K562 (cell line): ENCODE measurements at regions not wholly inside any gene's neighbourhood (a gene's known extent, or its start where the extent isn't known, plus 50 kb on each side); places are given as distances from the start of the nearest gene placed in this dataset.

ENCODE experiments used
- ATAC-seq: fragments of 200-7000 bp; cut with Tn5 transposase; 3 replicates; pipeline ENCODE4 v1.9.1; 2020; ENCODE audit warnings: moderate library complexity
- BruUV-seq: library from RNA; stranded (reverse); fragments of 400-500 nt; replicated peaks from 2 replicates; lab custom pipeline; 2021; lab: Mats Ljungman, UMichigan
- CTCF ChIA-PET: fragments of 300-600 bp; formaldehyde crosslinking; extraction: SDS; loops from one replicate; lab custom pipeline; 2021; ENCODE audit warnings: low intra/inter-chr PET ratio; lab: Yijun Ruan, JAX
- POLR2A ChIA-PET: fragments of 300-600, 350-650 bp; sonication (Branson Sonifier 250); formaldehyde crosslinking; extraction: SDS; loops from one replicate; lab custom pipeline; 2021; ENCODE audit warnings: antibody characterized with exemption, inconsistent platforms; lab: Yijun Ruan, JAX
- DNase-seq, 4 experiments: peaks; one replicate each; pipeline versions ENCODE4 v3.0.0 to v3.0.0-alpha.2; 2011 to 2018; ENCODE audit warnings: low spot score in 3 of 4, mixed read lengths in 3 of 4; ENCODE audit errors: extremely low read depth in 1 of 4
- FAIRE-seq: peaks from 2 replicates; lab custom pipeline; 2011; peaks lifted over from hg19 to GRCh38; lab: Jason Lieb, UNC
- H2AFZ ChIP-seq: 2 replicates; pipeline ENCODE4 v1.6.0; 2011; ENCODE audit warnings: low read depth, low read length, control low read depth, inconsistent platforms
- H3K27ac ChIP-seq: fragments of 200-600 bp; 3 replicates; pipeline ENCODE4 v1.8.0; 2011; ENCODE audit warnings: low read depth, mild to moderate bottlenecking, control low read depth, inconsistent platforms, low read length, moderate library complexity, mixed read lengths; ENCODE audit errors: extremely low read depth
- H3K27me3 ChIP-seq, 2 experiments: fragments of 300-600 bp in 1 of 2; 2 replicates in 1 of 2; 3 replicates in 1 of 2; pipeline versions ENCODE4 v1.6.0 to v1.8.0; 2011; ENCODE audit warnings: inconsistent platforms in 2 of 2, low read length in 2 of 2, mild to moderate bottlenecking in 1 of 2, mixed read lengths in 1 of 2, moderate library complexity in 1 of 2; ENCODE audit not compliant: control insufficient read depth in 2 of 2, insufficient read depth in 2 of 2
- H3K36me3 ChIP-seq: fragments of 300-600 bp; 3 replicates; pipeline ENCODE4 v1.8.0; 2011; ENCODE audit warnings: mild to moderate bottlenecking, low read length, inconsistent platforms; ENCODE audit not compliant: control insufficient read depth, insufficient read depth
- H3K4me1 ChIP-seq, 2 experiments: fragments of 200-600 bp in 1 of 2; replicated peaks in 1 of 2; 2 replicates in 1 of 2; 3 replicates in 1 of 2; pipeline versions ENCODE4 v1.5.1 to v1.8.0; 2011; ENCODE audit warnings: inconsistent platforms in 2 of 2, low read length in 2 of 2, mild to moderate bottlenecking in 1 of 2, mixed read lengths in 1 of 2, moderate library complexity in 1 of 2; ENCODE audit not compliant: control insufficient read depth in 2 of 2, insufficient read depth in 2 of 2
- H3K4me2 ChIP-seq: 2 replicates; pipeline ENCODE4 v1.6.1; 2011; ENCODE audit warnings: low read length, control low read depth, inconsistent platforms, mixed read lengths; ENCODE audit not compliant: insufficient read depth
- H3K4me3 ChIP-seq: fragments of 200-600 bp; sonication (generic), shearing (Covaris generic); 2 replicates; pipeline ENCODE4 v1.5.1; 2016; ENCODE audit warnings: control low read depth, inconsistent platforms
- H3K79me2 ChIP-seq: fragments of 200-600 bp; 3 replicates; pipeline ENCODE4 v1.8.0; 2011; ENCODE audit warnings: low read length, inconsistent platforms; ENCODE audit not compliant: control insufficient read depth, insufficient read depth
- H3K9ac ChIP-seq, 2 experiments: 2 replicates each; pipeline versions ENCODE4 v1.6.0 to v1.6.1; 2011; ENCODE audit warnings: low read depth in 2 of 2, low read length in 2 of 2, control low read depth in 1 of 2, inconsistent platforms in 1 of 2, mild to moderate bottlenecking in 1 of 2, mixed read lengths in 1 of 2; ENCODE audit not compliant: insufficient read depth in 1 of 2
- H3K9me1 ChIP-seq: one replicate; pipeline ENCODE4 v1.6.0; 2011; ENCODE audit warnings: inconsistent platforms, mild to moderate bottlenecking, low read length, moderate library complexity; ENCODE audit not compliant: control insufficient read depth, insufficient read depth
- H3K9me3 ChIP-seq: replicated peaks from 2 replicates; pipeline ENCODE4 v1.5.1; 2011; ENCODE audit warnings: low read depth, low read length, inconsistent platforms; ENCODE audit not compliant: control insufficient read depth, insufficient read depth
- H4K20me1 ChIP-seq: replicated peaks from 2 replicates; pipeline ENCODE4 v1.6.1; 2011; ENCODE audit warnings: low read length, inconsistent platforms, mixed read lengths; ENCODE audit not compliant: control insufficient read depth, insufficient read depth
- BRF1 ChIP-seq: IDR thresholded peaks from 3 replicates; pipeline ENCODE4 v1.6.1; 2011; ENCODE audit warnings: borderline replicate concordance, mild to moderate bottlenecking; ENCODE audit not compliant: insufficient read length; ENCODE audit errors: extremely low read depth
- ETS2 ChIP-seq: IDR thresholded peaks from 2 replicates; pipeline ENCODE4 v1.6.1; 2016; ENCODE audit warnings: borderline replicate concordance, missing genetic modification characterization, mild to moderate bottlenecking, moderate library complexity, missing compliant biosample characterization; ENCODE audit not compliant: poor library complexity, severe bottlenecking
- GTF2B ChIP-seq: IDR thresholded peaks from 2 replicates; pipeline ENCODE4 v1.6.1; 2011; ENCODE audit not compliant: insufficient read length; ENCODE audit errors: extremely low read depth
- HDAC8 ChIP-seq: fragments of 450-650 bp; IDR thresholded peaks from 2 replicates; pipeline ENCODE4 v1.6.1; 2016; ENCODE audit warnings: mild to moderate bottlenecking, missing genetic modification characterization, moderate library complexity, missing compliant biosample characterization
- NCOA1 ChIP-seq: fragments of 450-650 bp; IDR thresholded peaks from 2 replicates; pipeline ENCODE4 v1.6.1; 2016; ENCODE audit warnings: low read depth
- PCBP2 ChIP-seq: fragments of 200-400 bp; formaldehyde crosslinking; IDR thresholded peaks from 2 replicates; pipeline ENCODE4 v1.6.1; 2018; ENCODE audit warnings: low read length, low read depth, mild to moderate bottlenecking, moderate library complexity; ENCODE audit not compliant: poor library complexity, severe bottlenecking
- RCOR1 ChIP-seq, 2 experiments: IDR thresholded peaks; 2 replicates each; pipeline ENCODE4 v1.6.1; 2012; ENCODE audit warnings: low read depth in 2 of 2, low read length in 2 of 2, borderline replicate concordance in 1 of 2, improper control_type of control experiment in 1 of 2
- SP1 ChIP-seq: sonication (generic); formaldehyde crosslinking; IDR thresholded peaks from 2 replicates; pipeline ENCODE4 v1.8.1; 2022; ENCODE audit warnings: mild to moderate bottlenecking, missing genetic modification reagents
- TBP ChIP-seq: optimal IDR thresholded peaks from 2 replicates; pipeline ENCODE3; 2011; ENCODE audit warnings: low read depth, low read length, improper control_type of control experiment
- ZBTB17 ChIP-seq: fragments of 450-650 bp; formaldehyde crosslinking; IDR thresholded peaks from 2 replicates; pipeline ENCODE4 v1.4.0; 2020; ENCODE audit warnings: mild to moderate bottlenecking
- ZNF239 ChIP-seq: fragments of 250-450 bp; sonication (Bioruptor Pico); IDR thresholded peaks from 2 replicates; pipeline ENCODE4 v1.4.0; 2020; ENCODE audit warnings: mild to moderate bottlenecking
- ZNF277 ChIP-seq: fragments of 250-450 bp; sonication (Bioruptor Pico); IDR thresholded peaks from 2 replicates; pipeline ENCODE4 v1.8.0; 2022; ENCODE audit warnings: inconsistent platforms, mild to moderate bottlenecking, moderate library complexity, borderline replicate concordance
- ZNF407 ChIP-seq: fragments of 450-650 bp; IDR thresholded peaks from 2 replicates; pipeline ENCODE4 v1.6.1; 2016; ENCODE audit warnings: low read depth
- ZNF778 ChIP-seq: fragments of 450-650 bp; formaldehyde crosslinking; IDR thresholded peaks from 2 replicates; pipeline ENCODE4 v1.4.0; 2020; ENCODE audit warnings: mild to moderate bottlenecking, moderate library complexity
- WGBS: fragments of 100-300 bp; shearing (Covaris generic); methylation state at CpG from one replicate; pipeline ENCODE4 v1.1.6; 2016; ENCODE audit warnings: low coverage, mixed read lengths; ENCODE audit not compliant: insufficient coverage; ENCODE audit errors: missing lambda C conversion rate; 5-methylcytosine and 5-hydroxymethylcytosine counted together
- in situ Hi-C: fragments of 300-500 bp; cut with MboI; formaldehyde crosslinking; loops from 4 replicates; pipeline ENCODE4 v1.15.0; 2018; ENCODE audit warnings: inconsistent platforms, mixed read lengths
- intact Hi-C: fragments of 100-400 bp; cut with micrococcal nuclease; formaldehyde crosslinking; loops from 2 replicates; pipeline ENCODE4 v1.14.2; 2022

- Histone ChIP-seq H3K27ac (no peak overlapping the region), H3K4me3 (no peak overlapping the region), H3K27me3 (no peaks in the 10 kb centered on the region; a peak in 1 of 5 replicates), H3K9ac (no peak overlapping the region), H3K9me3 (no peaks in the 10 kb centered on the region), H3K9me1 (no peaks in the 10 kb centered on the region), H3K4me2 (no peak overlapping the region), H3K36me3 (no peaks in the 10 kb centered on the region), H3K4me1 (no peaks in the 10 kb centered on the region), H3K79me2 (no peaks in the 10 kb centered on the region), H4K20me1 (no peaks in the 10 kb centered on the region), H2AFZ (no peak overlapping the region)
- FAIRE-seq (no peak), ATAC-seq (no peak), DNase-seq (no peak)
- ChIA-PET CTCF (no interaction called here), POLR2A (interaction anchor here (1.3 kb wide), 1 partner anchor 27 kb away, joined by 4 read pairs; no protein-coding TSS in a partner anchor)
- 0% methylated on average over 2 of the region's 2 CpGs for WGBS
- in situ Hi-C loops = no loop called here
- intact Hi-C loops = no loop called here
- no TSS peak for BruUV-seq
- TF ChIP-seq ZNF239 (CRISPR knock-in tag) (no peak), TBP (no peak), RCOR1 (IDR thresholded peaks at IDR 0.05; ENCODE audit: borderline replicate concordance in 1 of 2, low read depth in 2 of 2, low read length in 2 of 2) (no peak), ZNF277 (no peak), NCOA1 (no peak), ETS2 (tag) (no peak), ZNF407 (no peak), ZBTB17 (CRISPR knock-in tag) (no peak), ZNF778 (no peak), BRF1 (no peak), PCBP2 (no peak), HDAC8 (tag) (no peak), SP1 (CRISPR knock-in tag) (no peak), GTF2B (no peak)
These were observed 161.5 kb downstream of the IER5 start for GRCh38 chr1:181250038-181250437.
